Smooth muscle cell (in vitro differentiated cells): ENCODE measurements at regions not wholly inside any gene's neighbourhood (a gene's known extent, or its start where the extent isn't known, plus 50 kb on each side); places are given as distances from the start of the nearest gene placed in this dataset.
"Not testable (repeated sequence)": the region's sequence is repeated elsewhere in the genome, so short reads cannot be mapped to it uniquely, and the experiment has no call there.

ENCODE experiments used
- DNase-seq: peaks from one replicate; lab custom pipeline; 2025; ENCODE audit not compliant: unreplicated experiment; lab: John Stamatoyannopoulos, UW
- H2AFZ ChIP-seq: fragments of 200-600 bp; sonication (generic); 2 replicates; pipeline ENCODE4 v1.6.0; 2016; ENCODE audit warnings: antibody characterized with exemption, low read depth, mild to moderate bottlenecking
- H3F3A ChIP-seq: fragments of 200-600 bp; sonication (generic); 2 replicates; pipeline ENCODE4 v1.6.0; 2017; ENCODE audit warnings: antibody characterized with exemption, low read depth
- H3K27ac ChIP-seq: fragments of 200-600 bp; sonication (generic); 2 replicates; pipeline ENCODE4 v1.5.1; 2016; ENCODE audit warnings: low read depth, mild to moderate bottlenecking
- H3K27me3 ChIP-seq: fragments of 200-600 bp; sonication (generic); 2 replicates; pipeline ENCODE4 v1.6.1; 2016; ENCODE audit warnings: low read depth, mild to moderate bottlenecking
- H3K36me3 ChIP-seq: fragments of 200-600 bp; sonication (generic); 2 replicates; pipeline ENCODE4 v1.5.1; 2016; ENCODE audit warnings: low read depth
- H3K4me1 ChIP-seq: fragments of 200-600 bp; sonication (generic); 2 replicates; pipeline ENCODE4 v1.5.1; 2016; ENCODE audit warnings: low read depth
- H3K4me2 ChIP-seq: fragments of 200-600 bp; sonication (generic); 2 replicates; pipeline ENCODE4 v1.6.0; 2016; ENCODE audit warnings: mild to moderate bottlenecking
- H3K4me3 ChIP-seq: fragments of 200-600 bp; sonication (generic); 2 replicates; pipeline ENCODE4 v1.5.1; 2016; ENCODE audit warnings: mild to moderate bottlenecking
- H3K79me2 ChIP-seq: fragments of 200-600 bp; sonication (generic); 2 replicates; pipeline ENCODE4 v1.6.0; 2016; ENCODE audit warnings: low read depth, mild to moderate bottlenecking
- H3K9ac ChIP-seq: fragments of 200-600 bp; sonication (generic); 2 replicates; pipeline ENCODE4 v1.6.0; 2016; ENCODE audit warnings: low read depth
- H3K9me3 ChIP-seq: fragments of 200-600 bp; sonication (generic); replicated peaks from 2 replicates; pipeline ENCODE4 v1.5.1; 2016; ENCODE audit warnings: low read depth
- H4K20me1 ChIP-seq: fragments of 200-600 bp; sonication (generic); 2 replicates; pipeline ENCODE4 v1.6.0; 2016; ENCODE audit warnings: low read depth
- CTCF ChIP-seq: fragments of 200-600 bp; sonication (generic); IDR thresholded peaks from 2 replicates; pipeline ENCODE4 v1.5.1; 2017; ENCODE audit warnings: borderline replicate concordance, mild to moderate bottlenecking, antibody characterized with exemption; ENCODE audit not compliant: insufficient read depth, poor library complexity, severe bottlenecking
- WGBS: methylation state at CpG from one replicate; pipeline ENCODE4 v1.1.7; 2016; ENCODE audit warnings: low lambda C conversion rate; 5-methylcytosine and 5-hydroxymethylcytosine counted together

GRCh38 chr2:122083256-122084048 is 328.0 kb downstream of the TSN start:
- DNase-seq: no peak
- no peaks in the 10 kb centered on the region for H3K36me3 ChIP-seq
- no peak overlapping the region for H3K4me3 ChIP-seq
- no peaks in the 10 kb centered on the region for H3F3A ChIP-seq
- no peak overlapping the region for H3K27ac ChIP-seq
- no peaks in the 10 kb centered on the region for H4K20me1 ChIP-seq
- no peaks in the 10 kb centered on the region for H3K79me2 ChIP-seq
- WGBS: 97% methylated on average over 4 of the region's 4 CpGs
- no peak overlapping the region for H2AFZ ChIP-seq
- H3K9me3 ChIP-seq: no peaks in the 10 kb centered on the region
- no peak for TF ChIP-seq CTCF
- H3K4me1 ChIP-seq: no peaks in the 10 kb centered on the region
- no peak overlapping the region for H3K9ac ChIP-seq
- H3K27me3 ChIP-seq: no peaks in the 10 kb centered on the region
- H3K4me2 ChIP-seq: no peak overlapping the region

GRCh38 chr2:122085672-122086071 is 330.2 kb downstream of the TSN start:
- H3K79me2 ChIP-seq, H3K4me1 ChIP-seq, H4K20me1 ChIP-seq, H3K27me3 ChIP-seq, H3K4me3 ChIP-seq, H3K4me2 ChIP-seq, DNase-seq, H3F3A ChIP-seq, H3K27ac ChIP-seq, H3K9ac ChIP-seq, H3K9me3 ChIP-seq, H3K36me3 ChIP-seq, H2AFZ ChIP-seq: not testable (repeated sequence)

GRCh38 chr2:122094557-122094956 is 339.1 kb downstream of the TSN start:
- no peaks in the 10 kb centered on the region for H3K36me3 ChIP-seq
- H3K9ac ChIP-seq: no peak overlapping the region
- no peak overlapping the region for H3K4me3 ChIP-seq
- no peak overlapping the region for H3K27ac ChIP-seq
- H3K4me2 ChIP-seq: no peak overlapping the region
- TF ChIP-seq CTCF: no peak
- no peak for DNase-seq
- 100% methylated on average over 1 of the region's 1 CpG for WGBS
- H2AFZ ChIP-seq: no peak overlapping the region
- H3K4me1 ChIP-seq: no peaks in the 10 kb centered on the region
- no peaks in the 10 kb centered on the region for H4K20me1 ChIP-seq
- no peaks in the 10 kb centered on the region for H3F3A ChIP-seq
- H3K27me3 ChIP-seq: no peaks in the 10 kb centered on the region
- H3K79me2 ChIP-seq: no peaks in the 10 kb centered on the region
- no peaks in the 10 kb centered on the region for H3K9me3 ChIP-seq

GRCh38 chr2:122096761-122097160 is 341.3 kb downstream of the TSN start:
- 93% methylated on average over 2 of the region's 2 CpGs for WGBS
- H3K36me3 ChIP-seq: no peaks in the 10 kb centered on the region
- H4K20me1 ChIP-seq: no peaks in the 10 kb centered on the region
- no peaks in the 10 kb centered on the region for H3K27me3 ChIP-seq
- H3F3A ChIP-seq: no peaks in the 10 kb centered on the region
- H3K79me2 ChIP-seq: no peaks in the 10 kb centered on the region
- H3K4me3 ChIP-seq: no peak overlapping the region
- H3K4me2 ChIP-seq: no peak overlapping the region
- H2AFZ ChIP-seq: no peak overlapping the region
- no peaks in the 10 kb centered on the region for H3K9me3 ChIP-seq
- peaks cover 9% of the 10 kb centered on the region for H3K4me1 ChIP-seq
- H3K27ac ChIP-seq: no peak overlapping the region
- TF ChIP-seq CTCF: no peak
- H3K9ac ChIP-seq: no peak overlapping the region
- no peak for DNase-seq
